Kidney (tissue), 13 donors: ENCODE measurements at regions not wholly inside any gene's neighbourhood (a gene's known extent, or its start where the extent isn't known, plus 50 kb on each side); places are given as distances from the start of the nearest gene placed in this dataset.

ENCODE experiments used
- DNase-seq, 5 donors: peaks; one replicate each; pipeline ENCODE4 v3.0.0-alpha.2; 2013 to 2020
- FAIRE-seq: peaks from 2 replicates; lab custom pipeline; 2012; peaks lifted over from hg19 to GRCh38; lab: Jason Lieb, UNC
- H3K27ac ChIP-seq, 2 donors: one replicate each; pipeline ENCODE4 v1.7.0; 2013; ENCODE audit warnings: low read depth in 2 of 2, low read length in 2 of 2, inconsistent platforms in 1 of 2
- H3K27me3 ChIP-seq: one replicate; pipeline ENCODE4 v1.7.1; 2013; ENCODE audit warnings: low read length, inconsistent platforms; ENCODE audit not compliant: control insufficient read depth, insufficient read depth
- H3K36me3 ChIP-seq, 3 donors: one replicate each; pipeline versions ENCODE4 v1.7.0 to v1.7.1; 2013; ENCODE audit warnings: low read length in 3 of 3, control low read depth in 1 of 3, inconsistent platforms in 1 of 3; ENCODE audit not compliant: insufficient read depth in 3 of 3, control insufficient read depth in 2 of 3
- H3K4me1 ChIP-seq, 3 donors: one replicate each; pipeline versions ENCODE4 v1.7.0 to v1.7.1; 2013; ENCODE audit warnings: low read length in 3 of 3, inconsistent platforms in 1 of 3, low read depth in 1 of 3; ENCODE audit not compliant: control insufficient read depth in 2 of 3, insufficient read depth in 2 of 3
- H3K4me3 ChIP-seq, 3 donors: one replicate each; pipeline versions ENCODE4 v1.7.0 to v1.8.1; 2013; ENCODE audit warnings: low read length in 3 of 3, control low read depth in 1 of 3, inconsistent platforms in 1 of 3
- H3K9ac ChIP-seq, 3 donors: one replicate each; pipeline versions ENCODE4 v1.7.0 to v1.7.1; 2013; ENCODE audit warnings: low read length in 3 of 3, control low read depth in 1 of 3, inconsistent platforms in 1 of 3
- H3K9me3 ChIP-seq, 3 donors: one replicate each; pipeline versions ENCODE4 v1.7.0 to v1.7.1; 2013; ENCODE audit warnings: low read length in 3 of 3, control low read depth in 1 of 3, inconsistent platforms in 1 of 3; ENCODE audit not compliant: control insufficient read depth in 2 of 3, insufficient read depth in 1 of 3
- intact Hi-C: fragments of 100-400 bp; cut with DNase I; formaldehyde crosslinking; loops from one replicate; pipeline ENCODE4 v1.11.1; 2022
- TF ChIP-seq, protein P1 (sequence below): IDR thresholded peaks from 3 replicates; pipeline ENCODE4 v1.5.1; 2012; ENCODE audit warnings: mild to moderate bottlenecking, moderate library complexity, borderline replicate concordance; ENCODE audit not compliant: insufficient read depth; ENCODE audit errors: extremely low read depth
- donor health status: control.
- donor health status: control.
- donor health status: control.
- donor health status: control.
- donor health status: control.
- donor health status: DM: yes; HTN: yes; CAD: no.
- donor health status: Normal renal cell carcinoma (clear cell type).

- Histone ChIP-seq H3K9ac (no peak overlapping the region), H3K4me1 (no peaks in the 10 kb centered on the region), H3K9me3 (no peaks in the 10 kb centered on the region), H3K36me3 (no peaks in the 10 kb centered on the region), H3K27me3 (no peaks in the 10 kb centered on the region), H3K27ac (no peak overlapping the region), H3K4me3 (no peak overlapping the region)
- FAIRE-seq (no peak), DNase-seq (no peak)
- TF ChIP-seq, protein P1, sequence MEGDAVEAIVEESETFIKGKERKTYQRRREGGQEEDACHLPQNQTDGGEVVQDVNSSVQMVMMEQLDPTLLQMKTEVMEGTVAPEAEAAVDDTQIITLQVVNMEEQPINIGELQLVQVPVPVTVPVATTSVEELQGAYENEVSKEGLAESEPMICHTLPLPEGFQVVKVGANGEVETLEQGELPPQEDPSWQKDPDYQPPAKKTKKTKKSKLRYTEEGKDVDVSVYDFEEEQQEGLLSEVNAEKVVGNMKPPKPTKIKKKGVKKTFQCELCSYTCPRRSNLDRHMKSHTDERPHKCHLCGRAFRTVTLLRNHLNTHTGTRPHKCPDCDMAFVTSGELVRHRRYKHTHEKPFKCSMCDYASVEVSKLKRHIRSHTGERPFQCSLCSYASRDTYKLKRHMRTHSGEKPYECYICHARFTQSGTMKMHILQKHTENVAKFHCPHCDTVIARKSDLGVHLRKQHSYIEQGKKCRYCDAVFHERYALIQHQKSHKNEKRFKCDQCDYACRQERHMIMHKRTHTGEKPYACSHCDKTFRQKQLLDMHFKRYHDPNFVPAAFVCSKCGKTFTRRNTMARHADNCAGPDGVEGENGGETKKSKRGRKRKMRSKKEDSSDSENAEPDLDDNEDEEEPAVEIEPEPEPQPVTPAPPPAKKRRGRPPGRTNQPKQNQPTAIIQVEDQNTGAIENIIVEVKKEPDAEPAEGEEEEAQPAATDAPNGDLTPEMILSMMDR, result no peak
- intact Hi-C loops, result no loop called here
These were observed 176.2 kb upstream of the UFM1 start for GRCh38 chr13:38173403-38173802.

DNA sequence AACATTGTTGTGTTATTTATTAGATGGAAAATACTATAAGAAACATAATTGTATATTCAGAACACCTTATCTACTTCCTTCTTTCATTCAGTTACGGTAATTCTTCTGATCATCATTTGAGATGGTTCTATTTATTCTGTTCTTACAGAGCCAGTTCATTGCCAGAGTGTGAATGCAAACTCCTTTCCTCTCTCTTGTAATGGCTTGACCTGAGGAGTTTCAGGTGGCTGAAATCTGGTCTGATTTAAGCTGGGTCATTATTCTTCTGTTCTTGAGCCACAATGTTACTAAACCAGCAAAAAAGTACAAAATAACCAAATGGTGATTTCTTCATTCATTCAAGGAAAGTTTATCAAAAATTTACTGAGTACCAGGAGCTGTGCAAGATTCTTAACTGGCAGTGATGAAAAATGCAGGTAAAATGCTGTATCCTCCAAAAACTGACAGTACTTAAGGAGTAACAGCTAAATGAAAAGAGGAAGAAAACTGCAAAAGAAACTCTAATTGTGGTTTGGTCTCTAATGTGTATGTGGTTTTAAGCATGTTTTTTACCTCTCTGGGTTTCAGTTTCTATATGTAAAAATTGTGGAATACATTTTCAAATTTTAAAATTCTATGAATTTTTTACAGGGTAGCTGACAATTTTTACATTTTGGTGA, 182.4 kb upstream of the UFM1 start:
- TF ChIP-seq, protein P1, result no peak
- intact Hi-C loops, result no loop called here
- H3K27me3 ChIP-seq, result no peaks in the 10 kb centered on the region
- DNase-seq (no peak), FAIRE-seq (peak; percentile 13)
- no peaks in the 10 kb centered on the region for H3K9me3 ChIP-seq
- H3K4me3 ChIP-seq, result no peak overlapping the region
- H3K9ac ChIP-seq, result no peak overlapping the region
- H3K27ac ChIP-seq, result no peak overlapping the region
- no peaks in the 10 kb centered on the region for H3K4me1 ChIP-seq
- H3K36me3 ChIP-seq, result no peaks in the 10 kb centered on the region

DNA sequence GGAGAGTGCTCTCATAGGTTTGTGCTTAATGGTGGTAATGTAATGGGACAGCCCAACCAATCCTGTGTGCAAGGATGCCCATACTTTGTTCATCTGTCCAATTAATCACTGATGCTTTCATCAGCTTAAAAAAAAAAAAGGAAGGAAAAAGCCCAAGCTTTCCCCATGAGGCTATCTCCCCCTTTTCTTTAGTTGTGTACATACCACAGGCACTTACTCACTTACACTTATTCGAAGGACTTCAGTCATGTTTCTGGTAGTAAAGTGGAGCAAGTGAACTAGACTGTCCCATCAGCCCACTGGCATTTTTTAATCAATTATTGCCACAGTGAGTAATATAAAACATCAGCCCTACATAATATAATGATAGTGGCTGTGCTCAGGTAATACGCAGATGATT, 183.5 kb upstream of the UFM1 start:
- Histone ChIP-seq H3K9me3 (no peaks in the 10 kb centered on the region), H3K9ac (no peak overlapping the region), H3K4me3 (no peak overlapping the region), H3K27me3 (no peaks in the 10 kb centered on the region), H3K27ac (no peak overlapping the region), H3K4me1 (no peaks in the 10 kb centered on the region), H3K36me3 (no peaks in the 10 kb centered on the region)
- no peak for FAIRE-seq
- TF ChIP-seq, protein P1, result no peak
- no peak for DNase-seq
- intact Hi-C loops, result no loop called here

- FAIRE-seq, result no peak
- DNase-seq, result no peak
- H3K27ac ChIP-seq, result no peak overlapping the region
- no peaks in the 10 kb centered on the region for H3K4me1 ChIP-seq
- H3K36me3 ChIP-seq, result no peaks in the 10 kb centered on the region
- no peak overlapping the region for H3K4me3 ChIP-seq
- no peaks in the 10 kb centered on the region for H3K27me3 ChIP-seq
- H3K9ac ChIP-seq, result no peak overlapping the region
- intact Hi-C loops, result no loop called here
- TF ChIP-seq, protein P1, result no peak
- no peaks in the 10 kb centered on the region for H3K9me3 ChIP-seq
These were observed 189.5 kb upstream of the UFM1 start for GRCh38 chr13:38160131-38160530.
